Dermis microvascular lymphatic vessel endothelial cell (primary cell): ENCODE measurements at regions not wholly inside any gene's neighbourhood (a gene's known extent, or its start where the extent isn't known, plus 50 kb on each side); places are given as distances from the start of the nearest gene placed in this dataset.

Experiments used
- DNase-seq, 2 donors: peaks; one replicate each; pipeline versions ENCODE4 v3.0.0 to v3.0.0-alpha.2; 2010; ENCODE audit warnings: low read depth in 2 of 2

DNA sequence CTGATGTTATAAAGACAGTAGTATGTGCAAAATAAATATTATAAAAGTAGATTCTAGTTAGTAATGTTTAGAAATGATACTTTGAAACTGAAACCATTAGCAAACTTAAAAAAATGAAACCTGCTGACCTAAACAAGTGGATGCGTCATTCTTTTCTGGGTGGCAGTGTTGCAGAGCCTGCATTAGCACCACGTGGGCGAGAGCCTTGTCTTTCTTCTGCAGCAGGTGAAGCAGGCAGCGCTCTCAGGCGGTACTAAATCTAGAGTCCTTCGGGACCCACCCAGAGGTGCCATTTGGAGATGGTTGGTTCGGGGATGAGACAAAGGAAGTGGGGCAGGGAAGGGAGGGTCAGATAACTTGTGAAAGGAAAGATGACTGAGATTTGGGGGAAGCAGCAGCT, 759.1 kb upstream of the IGFBP3 start:
- no peak for DNase-seq

- no peak for DNase-seq
Observed at GRCh38 chr7:46679671-46680070, 758.6 kb upstream of the IGFBP3 start.

DNA sequence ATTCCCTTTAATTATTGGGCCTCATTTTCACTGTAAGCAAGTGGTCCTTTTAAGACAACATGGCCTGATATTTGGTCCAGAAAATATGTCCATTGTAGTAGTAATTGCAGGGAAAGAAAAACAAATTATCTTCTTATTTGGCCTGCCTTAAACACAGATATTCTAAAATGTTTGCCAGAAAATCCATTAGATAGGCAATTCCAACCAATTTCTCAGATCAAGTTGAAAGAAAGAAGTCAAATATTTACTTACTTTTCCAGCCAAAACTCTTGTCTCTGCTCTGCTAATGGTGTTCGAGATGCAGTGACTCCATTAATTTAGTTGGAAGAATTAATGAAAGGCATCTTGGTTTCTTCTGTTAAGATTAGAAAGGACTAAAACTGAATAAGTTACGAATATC, 757.3 kb upstream of the IGFBP3 start:
- no peak for DNase-seq

DNA sequence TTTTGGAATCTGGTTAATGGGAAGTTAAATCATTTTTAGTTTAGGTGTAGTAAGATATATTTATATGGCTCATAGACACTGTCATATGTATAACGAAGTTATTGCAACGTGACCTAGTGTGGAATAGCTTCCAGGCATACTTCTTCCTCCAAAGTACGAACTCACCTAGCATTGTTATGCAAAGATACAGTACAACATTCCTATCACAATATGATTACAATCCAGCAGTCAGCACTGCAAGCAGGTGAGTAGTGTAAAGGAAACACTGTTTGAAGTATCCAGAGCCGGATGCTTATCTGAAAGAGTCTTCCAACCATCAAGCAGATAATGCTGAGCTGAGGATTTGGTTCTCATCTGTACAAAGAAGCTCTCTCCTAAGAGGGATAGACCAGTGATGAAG, 754.4 kb upstream of the IGFBP3 start:
- no peak for DNase-seq

DNA sequence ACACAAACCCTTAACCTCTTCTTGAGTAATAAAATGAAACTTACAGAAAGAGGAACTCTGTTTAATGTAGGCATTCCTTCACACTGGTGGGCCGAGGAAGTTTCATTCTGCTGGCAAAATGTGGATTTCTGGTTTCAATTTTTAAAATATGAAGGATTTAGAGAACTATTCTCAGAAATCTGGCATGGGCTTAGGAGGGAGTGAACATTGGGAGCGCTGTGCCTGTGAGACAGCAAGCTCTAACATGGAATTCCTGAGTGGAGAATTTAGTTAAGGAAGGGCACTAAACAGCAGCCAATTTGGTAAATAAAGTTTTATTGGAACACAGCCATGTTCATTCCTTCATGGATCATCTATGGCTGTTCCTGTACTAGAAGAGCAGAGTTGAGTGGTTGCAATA, 751.8 kb upstream of the IGFBP3 start:
- DNase-seq = no peak

- no peak for DNase-seq
Observed at GRCh38 chr7:46671108-46671769, 750.2 kb upstream of the IGFBP3 start.

DNA sequence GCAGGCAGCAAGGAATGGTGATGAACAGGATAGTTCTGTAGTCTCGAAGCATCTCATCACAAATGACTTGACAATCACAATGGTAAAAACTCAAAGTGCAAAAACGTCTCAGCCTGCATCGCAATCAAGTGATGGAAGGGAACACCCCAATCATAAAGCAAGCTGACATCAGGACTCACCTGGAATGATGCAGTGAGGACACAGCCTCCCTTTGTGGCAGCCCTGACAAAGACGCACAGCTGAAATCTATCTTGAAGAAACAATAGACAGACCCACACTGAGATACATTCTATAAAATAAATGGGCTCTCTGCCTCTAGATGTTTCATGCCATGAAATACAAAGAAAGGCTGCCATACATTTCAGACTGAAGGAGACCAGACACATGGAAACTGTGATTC, 748.0 kb upstream of the IGFBP3 start:
- no peak for DNase-seq

- no peak for DNase-seq
Observed at GRCh38 chr7:46664453-46664852, 743.4 kb upstream of the IGFBP3 start.

- DNase-seq = no peak
Observed at GRCh38 chr7:46663025-46663424, 742.0 kb upstream of the IGFBP3 start.

DNA sequence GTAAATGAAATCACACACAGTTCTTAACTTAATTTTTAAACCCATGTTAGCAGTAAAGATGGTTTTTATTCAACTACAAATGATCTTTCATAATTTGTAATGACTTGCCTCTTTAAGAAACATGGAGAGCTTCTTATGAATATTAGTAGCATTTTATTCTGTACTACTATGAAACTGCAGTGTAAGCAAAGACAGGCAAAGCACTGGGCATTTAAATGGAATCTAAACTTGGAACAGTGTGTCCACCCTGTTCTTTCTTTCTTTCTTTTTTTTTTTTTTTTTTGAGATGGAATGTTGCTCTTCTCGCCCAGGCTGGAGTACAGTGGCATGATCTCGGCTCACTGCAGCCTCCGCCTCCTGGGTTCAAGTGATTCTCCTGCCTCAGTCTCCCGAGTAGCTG, 740.4 kb upstream of the IGFBP3 start:
- DNase-seq = no peak

DNA sequence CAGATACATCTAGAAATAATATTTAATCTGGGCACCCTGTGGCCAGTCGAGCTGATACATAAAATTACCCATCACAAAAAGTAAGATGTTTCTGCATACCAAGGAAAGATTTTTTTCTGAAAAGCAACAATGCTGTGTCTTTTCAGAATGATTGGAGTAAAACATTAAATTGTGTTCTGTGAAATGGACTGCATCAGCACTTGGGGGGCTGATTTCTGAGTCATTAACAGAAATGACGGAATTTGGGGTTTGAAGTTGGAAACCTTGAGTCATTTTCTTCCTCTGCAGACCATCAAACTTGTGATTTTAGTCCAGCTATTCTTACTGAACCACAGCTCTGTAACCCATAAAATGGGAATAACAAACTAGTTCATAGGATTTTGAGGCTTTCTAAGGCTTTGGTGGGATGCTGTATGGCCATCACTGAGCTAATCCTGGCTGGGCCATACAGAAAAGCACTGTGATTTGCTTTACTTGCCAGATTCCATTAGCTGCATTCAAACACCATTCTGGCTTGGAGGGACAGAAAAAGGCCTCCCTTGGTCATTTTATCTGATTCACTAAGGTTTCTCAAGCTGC, 739.4 kb upstream of the IGFBP3 start:
- no peak for DNase-seq

DNA sequence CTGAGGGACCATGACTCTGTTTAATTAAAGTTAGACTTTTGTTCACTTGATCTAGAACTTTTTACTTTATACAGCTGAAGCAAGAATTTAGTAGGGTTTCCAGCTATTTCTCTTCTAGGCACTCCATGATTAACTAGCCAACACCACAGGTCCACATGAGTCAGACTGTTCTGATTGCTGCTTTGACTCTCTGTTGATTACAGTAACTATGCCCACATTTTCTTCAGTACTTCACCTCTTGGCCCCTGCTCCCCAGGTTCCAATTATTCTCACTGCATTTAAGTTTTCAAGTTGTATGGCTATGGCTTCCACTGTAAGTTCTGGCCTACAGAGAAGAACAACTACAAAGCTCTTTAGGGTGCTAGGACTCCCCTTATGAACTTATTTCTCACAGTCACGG, 737.2 kb upstream of the IGFBP3 start:
- DNase-seq = no peak

DNA sequence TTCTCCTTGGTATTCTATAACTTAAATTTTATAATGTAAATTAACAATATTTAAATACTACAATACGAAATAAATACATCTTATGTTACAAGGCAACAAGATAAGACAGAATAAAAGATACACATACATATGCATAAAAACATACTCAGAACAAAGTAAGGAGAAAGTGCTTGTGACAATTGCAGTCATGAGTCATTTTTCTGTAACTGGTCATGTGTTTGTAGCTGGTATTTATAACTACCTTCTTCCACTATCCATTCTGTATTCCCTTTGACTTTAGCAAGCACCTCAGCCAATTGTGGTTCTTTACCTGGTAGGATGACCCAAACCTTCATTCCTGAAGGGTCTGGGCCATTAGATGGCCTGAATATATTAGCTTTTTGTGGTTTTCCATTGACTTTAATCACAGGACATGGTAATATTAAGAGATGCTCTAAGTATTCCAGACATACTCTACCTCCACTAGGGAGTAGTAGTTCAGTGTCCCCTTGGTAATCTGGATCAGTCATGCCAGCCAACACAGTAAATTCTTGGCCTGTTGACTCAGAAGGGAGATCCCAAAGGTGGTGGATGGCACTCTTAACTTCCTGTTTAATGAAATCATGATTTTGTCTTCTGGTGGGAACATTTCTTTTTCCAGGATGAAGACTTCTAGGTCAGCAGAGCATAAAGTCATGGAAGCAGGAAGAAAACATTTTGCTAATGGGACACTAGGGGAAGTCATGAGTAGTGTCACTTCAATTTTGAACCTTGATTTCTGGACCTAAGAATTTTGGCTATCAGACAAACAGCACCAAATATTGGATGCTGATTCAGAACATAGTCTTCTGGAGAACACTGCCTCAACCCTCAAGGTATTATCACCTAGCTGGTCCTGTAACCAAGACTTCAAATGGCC, 733.7 kb upstream of the IGFBP3 start:
- no peak for DNase-seq

GRCh38 chr7:46653848-46654247, 732.8 kb upstream of the IGFBP3 start:
- DNase-seq = no peak

GRCh38 chr7:46652317-46652716, 731.2 kb upstream of the IGFBP3 start:
- no peak for DNase-seq

- DNase-seq = no peak
Observed at GRCh38 chr7:46651561-46652088, 730.6 kb upstream of the IGFBP3 start.

DNA sequence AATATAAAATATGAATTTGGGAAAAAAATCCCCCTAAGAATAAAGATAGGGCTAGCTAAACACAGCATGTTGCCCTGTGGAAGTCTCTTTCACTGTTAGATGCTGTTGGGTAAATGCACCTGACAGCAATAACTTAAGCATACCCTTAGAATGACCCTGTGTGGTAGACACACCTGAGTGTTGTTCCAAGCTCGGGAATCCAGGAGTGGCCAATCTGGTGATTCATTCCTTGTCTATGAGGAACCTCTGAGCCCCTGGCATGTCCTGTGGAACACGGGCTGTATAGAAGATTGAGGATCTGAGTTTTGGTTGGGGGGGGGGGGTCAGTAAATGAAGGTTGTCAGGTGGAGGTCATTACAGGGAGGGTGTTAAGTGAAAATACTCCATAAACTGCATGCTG, 730.0 kb upstream of the IGFBP3 start:
- no peak for DNase-seq

GRCh38 chr7:46649876-46650275, 728.8 kb upstream of the IGFBP3 start:
- DNase-seq = no peak

DNA sequence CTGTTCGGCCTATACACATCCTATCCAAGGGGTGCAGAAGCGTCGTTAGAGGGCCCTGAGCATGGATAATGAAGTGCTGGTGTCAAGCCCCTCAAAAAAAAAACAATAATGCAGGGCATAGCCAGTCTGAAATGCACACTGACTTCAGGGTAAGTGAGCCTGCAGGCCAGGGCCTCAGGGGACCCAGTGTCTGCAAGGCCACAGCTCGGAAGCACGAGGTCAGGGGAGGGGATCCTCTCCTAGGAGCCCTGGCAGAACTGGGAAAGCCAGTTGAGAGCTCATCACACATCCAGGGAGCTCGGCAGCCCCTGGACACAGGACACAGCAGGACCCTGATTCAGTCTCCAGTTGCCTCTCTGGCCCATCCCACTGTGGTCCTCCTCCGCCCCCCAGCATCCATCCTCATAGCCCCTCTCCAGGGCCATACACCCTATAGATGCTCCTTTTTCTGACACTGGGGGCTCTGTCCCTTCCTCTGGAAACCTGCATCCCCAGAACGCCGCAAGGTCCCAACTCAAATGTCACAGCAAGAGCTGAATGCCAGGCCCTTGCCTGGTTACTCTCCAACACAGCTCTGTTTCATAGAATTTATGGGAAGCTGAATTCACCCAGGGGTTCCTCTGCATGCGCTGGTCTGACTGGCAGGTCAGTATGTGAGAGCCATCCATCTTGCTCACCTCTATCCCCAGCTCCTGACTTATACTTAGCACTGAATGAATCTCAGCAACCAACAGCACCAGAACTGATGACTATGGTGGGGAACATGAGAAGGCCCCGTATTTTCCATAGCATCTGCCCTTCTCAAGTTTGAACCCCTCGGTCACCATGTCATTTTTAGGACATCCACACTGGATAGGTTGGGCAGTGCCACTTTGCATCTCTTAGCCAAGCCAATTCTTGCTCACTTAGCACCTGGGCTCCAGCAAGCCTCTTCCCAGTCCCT, 717.0 kb upstream of the IGFBP3 start:
- DNase-seq = no peak

- no peak for DNase-seq
Observed at GRCh38 chr7:46636022-46636421, 715.0 kb upstream of the IGFBP3 start.

- DNase-seq = no peak
Observed at GRCh38 chr7:46633630-46634240, 712.7 kb upstream of the IGFBP3 start.
